HG02588 (cell line): ENCODE measurements at regions not wholly inside any gene's neighbourhood (a gene's known extent, or its start where the extent isn't known, plus 50 kb on each side); places are given as distances from the start of the nearest gene placed in this dataset.

Source experiments
- ATAC-seq: cut with Tn5 transposase; IDR thresholded peaks from one replicate; pipeline ENCODE4 v1.9.1; 2021; ENCODE audit warnings: mild to moderate bottlenecking, moderate library complexity; ENCODE audit not compliant: unreplicated experiment

- no peak for ATAC-seq
Measured at GRCh38 chr13:31675440-31675953, 63.8 kb upstream of the RXFP2 start.

GRCh38 chr13:31681133-31681532, 58.2 kb upstream of the RXFP2 start:
- no peak for ATAC-seq

GRCh38 chr13:31684466-31684865, 54.9 kb upstream of the RXFP2 start:
- ATAC-seq = no peak

GRCh38 chr13:31686670-31687425, 52.5 kb upstream of the RXFP2 start:
- no peak for ATAC-seq
